CD14-positive monocyte (primary cell): ENCODE measurements at regions not wholly inside any gene's neighbourhood (a gene's known extent, or its start where the extent isn't known, plus 50 kb on each side); places are given as distances from the start of the nearest gene placed in this dataset.

Experiments used
- DNase-seq, 3 donors: peaks; one replicate each; pipeline ENCODE4 v3.0.0-alpha.2; 2011 to 2022
- H2AFZ ChIP-seq: 2 replicates; pipeline ENCODE4 v1.6.0; 2012; ENCODE audit warnings: mild to moderate bottlenecking, low read depth, low read length, inconsistent platforms; ENCODE audit not compliant: insufficient read depth, poor library complexity, severe bottlenecking
- H3K27ac ChIP-seq, 2 donors: 1 replicate in 1 of 2; 2 replicates in 1 of 2; pipeline ENCODE4 v1.5.1; 2012 to 2013; ENCODE audit warnings: low read length in 2 of 2, control low read depth in 1 of 2, inconsistent platforms in 1 of 2, low read depth in 1 of 2, mild to moderate bottlenecking in 1 of 2
- H3K27me3 ChIP-seq, 2 donors: one replicate each; pipeline versions ENCODE4 v1.6.0 to v1.6.1; 2011 to 2013; ENCODE audit warnings: low read length in 2 of 2; ENCODE audit not compliant: control insufficient read depth in 2 of 2, insufficient read depth in 2 of 2
- H3K36me3 ChIP-seq, 2 donors: replicated peaks in 1 of 2; 1 replicate in 1 of 2; 2 replicates in 1 of 2; pipeline versions ENCODE4 v1.5.1 to v1.6.1; 2012 to 2013; ENCODE audit warnings: low read length in 2 of 2, control low read depth in 1 of 2, inconsistent platforms in 1 of 2, mild to moderate bottlenecking in 1 of 2; ENCODE audit not compliant: insufficient read depth in 2 of 2, control insufficient read depth in 1 of 2
- H3K4me1 ChIP-seq, 2 donors: 1 replicate in 1 of 2; 2 replicates in 1 of 2; pipeline versions ENCODE4 v1.5.1 to v1.6.1; 2012 to 2013; ENCODE audit warnings: low read length in 2 of 2, control low read depth in 1 of 2, inconsistent platforms in 1 of 2, mild to moderate bottlenecking in 1 of 2, moderate library complexity in 1 of 2; ENCODE audit not compliant: insufficient read depth in 2 of 2, control insufficient read depth in 1 of 2
- H3K4me2 ChIP-seq: replicated peaks from 2 replicates; pipeline ENCODE3; 2012; ENCODE audit warnings: low read length, moderate library complexity, mild to moderate bottlenecking; ENCODE audit not compliant: poor library complexity, severe bottlenecking; ENCODE audit errors: extremely low read depth
- H3K4me3 ChIP-seq, 3 experiments: fragments of 200-600 bp in 1 of 3; sonication (generic) in 1 of 3; replicated peaks in 1 of 3; 1 replicate in 2 of 3; 2 replicates in 1 of 3; pipeline ENCODE4 v1.5.1; 2011 to 2013; ENCODE audit warnings: low read length in 3 of 3, mild to moderate bottlenecking in 3 of 3, control low read depth in 2 of 3, low read depth in 2 of 3, inconsistent platforms in 1 of 3, moderate library complexity in 1 of 3
- H3K79me2 ChIP-seq: 2 replicates; pipeline ENCODE4 v1.6.0; 2012; ENCODE audit warnings: mild to moderate bottlenecking, control low read depth, inconsistent platforms, low read length, moderate library complexity; ENCODE audit not compliant: insufficient read depth
- H3K9ac ChIP-seq: 2 replicates; pipeline ENCODE4 v1.6.0; 2017; ENCODE audit warnings: low read length, mild to moderate bottlenecking; ENCODE audit not compliant: insufficient read depth, poor library complexity, severe bottlenecking
- H3K9me3 ChIP-seq, 2 donors: replicated peaks in 1 of 2; 1 replicate in 1 of 2; 2 replicates in 1 of 2; pipeline versions ENCODE4 v1.5.1 to v1.6.1; 2012 to 2013; ENCODE audit warnings: low read length in 2 of 2, control low read depth in 1 of 2; ENCODE audit not compliant: control insufficient read depth in 1 of 2, insufficient read depth in 1 of 2
- H4K20me1 ChIP-seq: 2 replicates; pipeline ENCODE4 v1.6.0; 2012; ENCODE audit warnings: mild to moderate bottlenecking, low read length, control low read depth, moderate library complexity; ENCODE audit not compliant: insufficient read depth
- H3K27ac Mint-ChIP-seq, 7 donors: one replicate each; pipeline ENCODE4 v1.8.0; 2020; ENCODE audit warnings: mild to moderate bottlenecking in 7 of 7, mixed read lengths in 7 of 7, moderate library complexity in 6 of 7, inconsistent platforms in 2 of 7
- H3K27me3 Mint-ChIP-seq, 3 donors: one replicate each; pipeline ENCODE4 v1.8.0; 2021 to 2022; ENCODE audit warnings: low read depth in 3 of 3, mild to moderate bottlenecking in 3 of 3, mixed read lengths in 3 of 3, moderate library complexity in 3 of 3, inconsistent platforms in 1 of 3
- H3K36me3 Mint-ChIP-seq, 2 donors: one replicate each; pipeline ENCODE4 v1.8.0; 2020; ENCODE audit warnings: mixed read lengths in 2 of 2, inconsistent platforms in 1 of 2, mild to moderate bottlenecking in 1 of 2
- H3K4me1 Mint-ChIP-seq: one replicate; pipeline ENCODE4 v1.8.0; 2020; ENCODE audit warnings: mild to moderate bottlenecking, mixed read lengths
- H3K4me3 Mint-ChIP-seq, 2 donors: one replicate each; pipeline ENCODE4 v1.8.0; 2020; ENCODE audit warnings: mild to moderate bottlenecking in 2 of 2, mixed read lengths in 2 of 2, moderate library complexity in 1 of 2
- H3K9me3 Mint-ChIP-seq, 7 donors: one replicate each; pipeline ENCODE4 v1.8.0; 2020 to 2022; ENCODE audit warnings: mixed read lengths in 7 of 7, mild to moderate bottlenecking in 6 of 7, moderate library complexity in 6 of 7, inconsistent platforms in 2 of 7
- WGBS: methylation state at CpG from one replicate; pipeline ENCODE4 v1.1.5; 2013; ENCODE audit warnings: missing lambda C conversion rate; ENCODE audit not compliant: insufficient coverage; 5-methylcytosine and 5-hydroxymethylcytosine counted together
- intact Hi-C, 2 donors: fragments of 100-400 bp; cut with micrococcal nuclease; formaldehyde crosslinking; loops; one replicate each; pipeline versions ENCODE4 v1.15.0 to v1.15.1; 2023
- TF ChIP-seq, protein P1 (sequence below): fragments of 200-600 bp; IDR thresholded peaks from one replicate; pipeline ENCODE4 v1.8.0; 2022; ENCODE audit warnings: antibody characterized with exemption, mild to moderate bottlenecking

DNA sequence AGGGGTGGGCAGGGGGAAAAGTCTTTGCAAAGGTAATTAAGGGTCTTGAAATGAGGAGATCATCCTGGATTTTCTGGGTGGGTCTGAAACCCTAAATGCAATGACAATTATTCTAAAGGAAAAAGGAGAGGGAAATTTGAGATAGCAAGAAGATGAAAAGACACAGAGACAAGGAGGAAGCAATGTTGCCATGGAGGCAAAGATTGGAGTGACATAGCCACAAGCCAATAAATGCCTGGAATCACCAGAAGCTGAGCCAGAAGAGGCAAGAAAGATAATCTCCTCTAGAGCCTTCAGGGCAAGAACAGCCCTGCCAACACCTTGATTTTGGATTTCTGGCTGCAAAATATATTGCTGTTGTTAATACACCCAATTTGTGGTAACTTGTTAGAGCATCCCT, 1246.3 kb upstream of the PIK3C3 start:
- H3K79me2 ChIP-seq = no peaks in the 10 kb centered on the region
- H3K9me3 Mint-ChIP-seq = peaks cover 0 to 6% (median 0%) of the 10 kb centered on the region in 7 donors
- H3K9ac ChIP-seq = no peak overlapping the region
- no peaks in the 10 kb centered on the region for H3K9me3 ChIP-seq
- H2AFZ ChIP-seq = no peak overlapping the region
- H3K4me3 ChIP-seq = no peak overlapping the region
- no peak overlapping the region for H3K4me2 ChIP-seq
- H3K36me3 Mint-ChIP-seq = no peaks in the 10 kb centered on the region
- no peak overlapping the region for H3K4me3 Mint-ChIP-seq
- intact Hi-C loops = no loop called here
- no peak overlapping the region for H3K27ac ChIP-seq
- no peaks in the 10 kb centered on the region for H3K27me3 ChIP-seq
- H3K27me3 Mint-ChIP-seq = no peaks in the 10 kb centered on the region
- H3K27ac Mint-ChIP-seq = no peak overlapping the region
- no peaks in the 10 kb centered on the region for H3K4me1 ChIP-seq
- TF ChIP-seq, protein P1, sequence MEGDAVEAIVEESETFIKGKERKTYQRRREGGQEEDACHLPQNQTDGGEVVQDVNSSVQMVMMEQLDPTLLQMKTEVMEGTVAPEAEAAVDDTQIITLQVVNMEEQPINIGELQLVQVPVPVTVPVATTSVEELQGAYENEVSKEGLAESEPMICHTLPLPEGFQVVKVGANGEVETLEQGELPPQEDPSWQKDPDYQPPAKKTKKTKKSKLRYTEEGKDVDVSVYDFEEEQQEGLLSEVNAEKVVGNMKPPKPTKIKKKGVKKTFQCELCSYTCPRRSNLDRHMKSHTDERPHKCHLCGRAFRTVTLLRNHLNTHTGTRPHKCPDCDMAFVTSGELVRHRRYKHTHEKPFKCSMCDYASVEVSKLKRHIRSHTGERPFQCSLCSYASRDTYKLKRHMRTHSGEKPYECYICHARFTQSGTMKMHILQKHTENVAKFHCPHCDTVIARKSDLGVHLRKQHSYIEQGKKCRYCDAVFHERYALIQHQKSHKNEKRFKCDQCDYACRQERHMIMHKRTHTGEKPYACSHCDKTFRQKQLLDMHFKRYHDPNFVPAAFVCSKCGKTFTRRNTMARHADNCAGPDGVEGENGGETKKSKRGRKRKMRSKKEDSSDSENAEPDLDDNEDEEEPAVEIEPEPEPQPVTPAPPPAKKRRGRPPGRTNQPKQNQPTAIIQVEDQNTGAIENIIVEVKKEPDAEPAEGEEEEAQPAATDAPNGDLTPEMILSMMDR = no peak
- H4K20me1 ChIP-seq = no peaks in the 10 kb centered on the region
- DNase-seq = no peak
- no peaks in the 10 kb centered on the region for H3K4me1 Mint-ChIP-seq
- no peaks in the 10 kb centered on the region for H3K36me3 ChIP-seq

DNA sequence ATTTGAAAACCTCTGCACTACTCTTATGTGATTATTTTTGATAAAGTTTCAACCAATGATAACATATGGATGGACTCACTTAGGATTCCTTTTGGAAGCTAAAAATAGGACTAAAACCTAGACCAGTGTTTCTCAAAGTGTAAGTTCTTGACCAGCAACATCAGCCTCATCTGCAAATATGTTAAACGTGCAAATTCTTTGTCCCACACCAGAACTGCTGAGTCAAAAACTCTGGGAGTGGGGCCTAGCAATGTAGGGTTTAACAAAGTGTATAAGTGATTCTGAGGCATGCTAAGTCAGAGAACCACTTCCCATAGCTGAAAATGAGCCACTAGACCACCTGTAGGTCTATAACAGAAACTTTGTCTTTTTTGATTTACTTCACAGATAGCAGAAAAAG, 1247.2 kb upstream of the PIK3C3 start:
- no peak overlapping the region for H3K4me2 ChIP-seq
- H3K36me3 ChIP-seq = no peaks in the 10 kb centered on the region
- no peak overlapping the region for H3K9ac ChIP-seq
- no peaks in the 10 kb centered on the region for H3K4me1 Mint-ChIP-seq
- H3K79me2 ChIP-seq = no peaks in the 10 kb centered on the region
- no peaks in the 10 kb centered on the region for H3K9me3 ChIP-seq
- H3K4me3 Mint-ChIP-seq = no peak overlapping the region
- no peak overlapping the region for H3K4me3 ChIP-seq
- no peak overlapping the region for H2AFZ ChIP-seq
- peaks cover 0 to 6% (median 0%) of the 10 kb centered on the region in 7 donors for H3K9me3 Mint-ChIP-seq
- no CpG with 5 or more reads among the region's 1 CpG for WGBS
- TF ChIP-seq, protein P1 = no peak
- intact Hi-C loops = no loop called here
- H3K4me1 ChIP-seq = no peaks in the 10 kb centered on the region
- no peak overlapping the region for H3K27ac Mint-ChIP-seq
- no peaks in the 10 kb centered on the region for H4K20me1 ChIP-seq
- H3K36me3 Mint-ChIP-seq = no peaks in the 10 kb centered on the region
- H3K27me3 ChIP-seq = no peaks in the 10 kb centered on the region
- no peaks in the 10 kb centered on the region for H3K27me3 Mint-ChIP-seq
- H3K27ac ChIP-seq = no peak overlapping the region
- no peak for DNase-seq
